Common myeloid progenitor, CD34-positive (primary cell): ENCODE measurements at regions not wholly inside any gene's neighbourhood (a gene's known extent, or its start where the extent isn't known, plus 50 kb on each side); places are given as distances from the start of the nearest gene placed in this dataset.

Experiments
- CTCF ChIA-PET: fragments of 350-600 bp; sonication (Branson Sonifier 250); formaldehyde crosslinking; loops from one replicate; lab custom pipeline; 2021; ENCODE audit warnings: antibody characterized with exemption; lab: Charles Lee
- POLR2A ChIA-PET: fragments of 350-600 bp; sonication (Branson Sonifier 250); formaldehyde crosslinking; loops from one replicate; lab custom pipeline; 2021; ENCODE audit warnings: antibody characterized with exemption; lab: Charles Lee
- DNase-seq, 3 donors: peaks; one replicate each; pipeline versions ENCODE4 v3.0.0 to v3.0.0-alpha.2; 2013
- H3K27ac ChIP-seq, 2 experiments: 1 replicate in 1 of 2; 2 replicates in 1 of 2; pipeline ENCODE4 v1.7.0; 2013; ENCODE audit warnings: inconsistent platforms in 2 of 2, low read length in 2 of 2, mild to moderate bottlenecking in 2 of 2, low read depth in 1 of 2, moderate library complexity in 1 of 2; ENCODE audit not compliant: severe bottlenecking in 2 of 2, insufficient read depth in 1 of 2, poor library complexity in 1 of 2
- H3K27me3 ChIP-seq, 5 experiments: replicated peaks in 2 of 5; 1 replicate in 3 of 5; 2 replicates in 2 of 5; pipeline versions ENCODE4 v1.6.1 to v1.7.0; 2013; ENCODE audit warnings: low read length in 4 of 5, mild to moderate bottlenecking in 2 of 5, moderate library complexity in 2 of 5, inconsistent platforms in 1 of 5; ENCODE audit not compliant: insufficient read depth in 5 of 5, control insufficient read depth in 4 of 5
- H3K36me3 ChIP-seq, 4 experiments: 1 replicate in 2 of 4; 2 replicates in 2 of 4; pipeline versions ENCODE4 v1.6.1 to v1.7.0; 2013; ENCODE audit warnings: low read length in 3 of 4, control low read depth in 1 of 4, mild to moderate bottlenecking in 1 of 4; ENCODE audit not compliant: control insufficient read depth in 4 of 4, insufficient read depth in 4 of 4
- H3K4me1 ChIP-seq, 4 experiments: 1 replicate in 3 of 4; 2 replicates in 1 of 4; pipeline versions ENCODE4 v1.6.1 to v1.7.1; 2013; ENCODE audit warnings: low read length in 3 of 4, mild to moderate bottlenecking in 3 of 4, control low read depth in 1 of 4, inconsistent platforms in 1 of 4, moderate library complexity in 1 of 4; ENCODE audit not compliant: control insufficient read depth in 4 of 4, insufficient read depth in 4 of 4; ENCODE audit errors: control extremely low read depth in 1 of 4
- H3K4me3 ChIP-seq, 7 experiments: 1 replicate in 4 of 7; 2 replicates in 3 of 7; pipeline versions ENCODE4 v1.5.1 to v1.7.0; 2013; ENCODE audit warnings: mild to moderate bottlenecking in 7 of 7, low read length in 6 of 7, moderate library complexity in 6 of 7, inconsistent platforms in 2 of 7, low read depth in 2 of 7, control low read depth in 1 of 7; ENCODE audit not compliant: insufficient read depth in 4 of 7, control insufficient read depth in 1 of 7; ENCODE audit errors: extremely low read depth in 1 of 7
- H3K9me3 ChIP-seq, 5 experiments: 1 replicate in 4 of 5; 2 replicates in 1 of 5; pipeline versions ENCODE4 v1.6.1 to v1.7.1; 2013; ENCODE audit warnings: low read length in 4 of 5, mild to moderate bottlenecking in 2 of 5, inconsistent platforms in 1 of 5, low read depth in 1 of 5, moderate library complexity in 1 of 5; ENCODE audit not compliant: control insufficient read depth in 4 of 5, insufficient read depth in 2 of 5; ENCODE audit errors: control extremely low read depth in 1 of 5
- WGBS: methylation state at CpG from one replicate; pipeline ENCODE4 v1.1.5; 2013; ENCODE audit not compliant: insufficient coverage; 5-methylcytosine and 5-hydroxymethylcytosine counted together

DNA sequence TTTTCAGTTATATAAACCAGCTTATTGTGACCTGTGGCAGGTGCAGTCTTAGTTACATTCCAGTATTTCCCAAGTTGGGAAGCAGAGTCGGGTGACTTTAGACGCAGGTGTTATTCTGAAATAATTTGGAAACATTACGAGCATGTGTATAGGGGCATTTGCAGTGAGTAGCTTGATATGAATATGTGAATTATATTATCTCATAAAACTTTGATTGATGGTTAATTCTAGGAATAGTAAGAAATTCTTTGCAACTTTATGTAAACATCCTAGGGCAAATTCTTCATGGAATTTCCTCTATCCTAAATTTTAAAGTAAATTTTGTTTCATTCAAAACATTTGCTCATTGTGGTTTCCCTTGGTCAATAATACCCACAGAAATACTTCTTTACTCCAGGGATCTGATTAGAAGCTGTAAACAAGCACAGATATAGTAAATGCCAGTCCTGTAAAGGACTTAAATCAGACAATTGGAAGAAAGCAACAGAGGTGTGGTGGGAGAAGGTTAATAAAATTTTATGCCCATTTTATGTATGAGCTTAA lies 580.6 kb upstream of the CDH2 start:
- H3K27me3 ChIP-seq = no peaks in the 10 kb centered on the region
- H3K36me3 ChIP-seq = no peaks in the 10 kb centered on the region
- H3K27ac ChIP-seq = no peak overlapping the region
- H3K4me3 ChIP-seq = no peak overlapping the region
- peaks cover 0 to 5% (median 0%) of the 10 kb centered on the region in 4 experiments for H3K4me1 ChIP-seq
- POLR2A ChIA-PET = no interaction called here
- DNase-seq = no peak
- no peaks in the 10 kb centered on the region for H3K9me3 ChIP-seq
- WGBS = no CpG with 5 or more reads among the region's 3 CpGs
- CTCF ChIA-PET = no interaction called here

DNA sequence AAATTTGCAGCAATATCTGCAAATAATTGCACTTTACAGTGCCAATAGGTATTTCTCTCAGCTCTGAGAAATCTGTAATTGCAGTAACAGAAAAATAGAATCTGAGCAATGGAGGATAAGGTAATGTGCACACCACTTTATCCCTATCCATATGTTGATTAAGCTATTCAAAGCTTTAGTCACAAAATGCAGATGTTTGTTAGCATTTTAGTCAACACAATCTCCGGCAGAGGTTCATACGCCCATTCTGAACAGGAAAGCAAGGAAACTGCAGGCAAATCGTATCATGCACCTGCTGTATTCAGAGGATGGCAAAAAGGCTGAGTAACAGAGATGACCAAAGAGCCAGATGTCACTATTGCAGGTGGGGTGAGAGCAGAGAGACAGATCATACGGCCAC lies 566.2 kb upstream of the CDH2 start:
- CTCF ChIA-PET = no interaction called here
- Histone ChIP-seq H3K4me1 (no peaks in the 10 kb centered on the region), H3K9me3 (no peaks in the 10 kb centered on the region), H3K27me3 (no peaks in the 10 kb centered on the region), H3K4me3 (no peak overlapping the region), H3K36me3 (no peaks in the 10 kb centered on the region), H3K27ac (no peak overlapping the region)
- no peak for DNase-seq
- POLR2A ChIA-PET = no interaction called here
- WGBS = 100% methylated on average over 4 of the region's 4 CpGs

DNA sequence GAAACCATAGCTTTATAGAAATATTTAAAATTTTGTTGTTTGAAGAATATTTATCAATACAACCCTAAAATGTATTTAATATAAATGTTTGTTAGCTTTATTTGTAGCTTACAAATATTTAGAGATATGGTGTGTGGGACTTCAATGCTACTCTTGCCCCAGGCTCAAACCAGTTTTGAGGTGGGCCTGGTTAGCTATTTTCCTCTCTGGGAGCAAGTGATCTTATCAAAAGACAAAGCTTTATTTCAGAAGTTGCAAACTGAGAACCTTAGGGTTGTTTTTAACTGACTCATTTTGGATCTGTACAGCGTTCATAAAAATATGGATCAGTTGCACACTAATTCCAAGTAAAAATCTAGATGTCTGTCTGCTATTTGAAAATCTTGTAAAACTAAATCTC lies 563.6 kb upstream of the CDH2 start:
- no peaks in the 10 kb centered on the region for H3K27me3 ChIP-seq
- WGBS = no CpG with 5 or more reads among the region's 1 CpG
- ChIA-PET CTCF (no interaction called here), POLR2A (no interaction called here)
- no peak for DNase-seq
- H3K4me3 ChIP-seq = no peak overlapping the region
- H3K36me3 ChIP-seq = no peaks in the 10 kb centered on the region
- H3K9me3 ChIP-seq = no peaks in the 10 kb centered on the region
- no peaks in the 10 kb centered on the region for H3K4me1 ChIP-seq
- H3K27ac ChIP-seq = no peak overlapping the region

DNA sequence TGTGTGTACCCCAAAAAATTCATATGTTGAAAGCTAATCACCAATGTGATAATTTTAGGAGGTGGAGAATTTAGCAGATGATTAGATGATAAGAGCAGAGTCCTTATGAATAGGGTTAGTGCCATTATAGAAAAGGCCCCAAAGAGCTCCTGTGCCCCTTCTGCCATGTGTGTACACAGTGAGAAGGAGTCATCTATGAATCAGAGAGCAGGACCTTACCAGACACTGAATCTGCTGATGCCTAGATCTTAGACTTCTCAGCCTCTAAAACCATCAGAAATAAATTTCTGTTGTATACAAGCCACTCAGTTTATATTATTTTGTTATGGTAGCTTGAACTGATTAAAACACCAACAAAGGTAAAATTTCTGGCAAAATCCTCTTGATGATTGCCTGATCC lies 560.0 kb upstream of the CDH2 start:
- Histone ChIP-seq H3K4me3 (no peak overlapping the region), H3K36me3 (no peaks in the 10 kb centered on the region), H3K9me3 (no peaks in the 10 kb centered on the region), H3K27ac (no peak overlapping the region), H3K27me3 (no peaks in the 10 kb centered on the region), H3K4me1 (no peaks in the 10 kb centered on the region)
- ChIA-PET CTCF (no interaction called here), POLR2A (interaction anchor here (0.5 kb wide), 1 partner anchor 1726 kb away, joined by 3 read pairs; no protein-coding TSS in a partner anchor)
- no peak for DNase-seq

DNA sequence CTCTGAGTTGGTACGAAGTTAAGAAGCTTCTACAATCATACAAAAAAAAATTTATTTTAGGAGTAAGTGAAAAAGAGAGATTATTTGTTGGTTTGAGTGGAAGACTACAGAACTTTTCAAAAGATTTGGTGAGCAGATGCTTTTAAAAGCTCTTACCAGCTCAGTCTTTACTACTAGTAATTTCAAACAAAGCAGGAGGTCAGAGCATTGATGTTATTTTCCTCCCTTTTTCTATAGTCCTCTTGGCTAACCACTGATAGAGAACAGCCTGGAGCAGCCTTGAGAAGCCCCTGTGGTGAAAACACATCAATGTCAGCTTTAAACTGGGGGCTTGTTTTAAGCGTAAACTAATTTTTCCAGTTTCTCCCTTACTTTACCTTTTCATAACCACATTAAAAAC lies 559.3 kb upstream of the CDH2 start:
- ChIA-PET POLR2A (interaction anchor here (0.5 kb wide), 1 partner anchor 1726 kb away, joined by 3 read pairs; no protein-coding TSS in a partner anchor), CTCF (no interaction called here)
- no peak overlapping the region for H3K27ac ChIP-seq
- no peak overlapping the region for H3K4me3 ChIP-seq
- no peaks in the 10 kb centered on the region for H3K9me3 ChIP-seq
- DNase-seq = no peak
- no peaks in the 10 kb centered on the region for H3K36me3 ChIP-seq
- no peaks in the 10 kb centered on the region for H3K4me1 ChIP-seq
- no peaks in the 10 kb centered on the region for H3K27me3 ChIP-seq
- WGBS = no CpG with 5 or more reads among the region's 2 CpGs

DNA sequence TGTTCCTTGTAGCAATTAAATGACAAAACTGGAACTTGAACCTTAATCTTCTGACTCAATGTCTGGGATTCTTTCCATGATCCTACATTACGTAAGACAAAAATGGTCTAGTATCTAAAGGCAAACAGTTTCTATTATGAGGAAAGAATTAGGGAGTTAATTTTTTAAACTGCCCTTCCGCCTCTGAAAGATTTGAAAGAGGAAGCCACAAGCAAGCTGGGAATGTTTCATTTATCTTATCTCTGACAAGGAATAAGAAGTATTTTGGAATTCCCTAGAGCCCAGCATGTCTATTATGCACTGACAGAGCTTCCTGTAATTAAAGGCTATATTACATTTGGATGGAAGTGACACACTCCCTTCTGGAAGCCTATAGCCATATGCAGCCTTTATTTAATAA lies 558.8 kb upstream of the CDH2 start:
- no peak for DNase-seq
- 60% methylated on average over 1 of the region's 2 CpGs for WGBS
- Histone ChIP-seq H3K4me1 (no peaks in the 10 kb centered on the region), H3K36me3 (no peaks in the 10 kb centered on the region), H3K9me3 (no peaks in the 10 kb centered on the region), H3K27ac (no peak overlapping the region), H3K27me3 (no peaks in the 10 kb centered on the region), H3K4me3 (no peak overlapping the region)
- ChIA-PET POLR2A (no interaction called here), CTCF (no interaction called here)

DNA sequence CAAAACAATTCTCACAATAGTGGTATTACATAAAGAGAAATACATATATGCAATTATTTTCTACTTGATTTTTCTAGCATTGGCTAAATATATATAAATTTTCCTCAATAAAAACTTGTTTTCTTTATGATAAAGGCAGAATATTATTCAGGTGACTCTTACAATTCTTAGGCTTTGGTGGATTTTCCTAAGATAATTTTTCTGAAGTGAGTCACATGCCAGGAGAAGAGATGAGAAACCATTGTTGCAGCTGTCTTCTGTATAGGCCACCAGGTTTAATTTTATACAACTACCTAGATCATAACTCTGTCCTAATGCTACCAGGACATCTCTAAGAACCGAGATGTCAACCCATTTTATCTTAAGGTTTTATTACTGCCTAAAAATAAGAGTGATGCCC lies 552.4 kb upstream of the CDH2 start:
- Histone ChIP-seq H3K4me3 (no peak overlapping the region), H3K36me3 (no peaks in the 10 kb centered on the region), H3K9me3 (no peaks in the 10 kb centered on the region), H3K4me1 (no peaks in the 10 kb centered on the region), H3K27ac (no peak overlapping the region), H3K27me3 (no peaks in the 10 kb centered on the region)
- DNase-seq = no peak
- ChIA-PET POLR2A (no interaction called here), CTCF (no interaction called here)
- 100% methylated on average over 1 of the region's 1 CpG for WGBS
